Neuron (in vitro differentiated cells): ENCODE measurements at regions not wholly inside any gene's neighbourhood (a gene's known extent, or its start where the extent isn't known, plus 50 kb on each side); places are given as distances from the start of the nearest gene placed in this dataset.

Experiments
- H2AFZ ChIP-seq: one replicate; pipeline ENCODE4 v1.6.1; 2013; ENCODE audit warnings: low read depth, mild to moderate bottlenecking, inconsistent platforms, low read length, moderate library complexity
- H3K27me3 ChIP-seq: one replicate; pipeline ENCODE4 v1.6.1; 2013; ENCODE audit warnings: low read length; ENCODE audit not compliant: insufficient read depth
- H3K36me3 ChIP-seq: one replicate; pipeline ENCODE4 v1.6.1; 2013; ENCODE audit warnings: low read length; ENCODE audit not compliant: insufficient read depth
- H3K4me1 ChIP-seq: one replicate; pipeline ENCODE4 v1.6.1; 2013; ENCODE audit warnings: low read length; ENCODE audit not compliant: insufficient read depth
- H3K4me3 ChIP-seq: 2 replicates; pipeline ENCODE4 v1.5.1; 2013; ENCODE audit warnings: mild to moderate bottlenecking, low read length, moderate library complexity
- H3K9me3 ChIP-seq: one replicate; pipeline ENCODE4 v1.6.1; 2013; ENCODE audit warnings: low read length

GRCh38 chr14:56963381-56963780 is 153.1 kb upstream of the OTX2 start:
- H3K36me3 ChIP-seq = no peaks in the 10 kb centered on the region
- no peaks in the 10 kb centered on the region for H3K27me3 ChIP-seq
- no peaks in the 10 kb centered on the region for H3K9me3 ChIP-seq
- peaks cover 22% of the 10 kb centered on the region for H3K4me1 ChIP-seq
- no peak overlapping the region for H3K4me3 ChIP-seq
- no peak overlapping the region for H2AFZ ChIP-seq

- Histone ChIP-seq H3K36me3 (no peaks in the 10 kb centered on the region), H3K9me3 (no peaks in the 10 kb centered on the region), H3K27me3 (no peaks in the 10 kb centered on the region), H3K4me1 (peaks cover 22% of the 10 kb centered on the region), H3K4me3 (no peak overlapping the region), H2AFZ (peak overlapping the region; percentile 30)
Observed at GRCh38 chr14:56962444-56963080, 152.3 kb upstream of the OTX2 start.

GRCh38 chr14:56959869-56960268 is 149.6 kb upstream of the OTX2 start:
- H3K36me3 ChIP-seq = no peaks in the 10 kb centered on the region

GRCh38 chr14:56959121-56959520 is 148.8 kb upstream of the OTX2 start:
- Histone ChIP-seq H3K36me3 (no peaks in the 10 kb centered on the region), H2AFZ (no peak overlapping the region), H3K27me3 (no peaks in the 10 kb centered on the region)

More at GRCh38 chr14:56959869-56960268, 149.6 kb upstream of the OTX2 start:
- no peak overlapping the region for H2AFZ ChIP-seq
- no peaks in the 10 kb centered on the region for H3K27me3 ChIP-seq
- H3K4me1 ChIP-seq = peaks cover 18% of the 10 kb centered on the region
- no peaks in the 10 kb centered on the region for H3K9me3 ChIP-seq
- H3K4me3 ChIP-seq = no peak overlapping the region

GRCh38 chr14:56956182-56956581 is 145.9 kb upstream of the OTX2 start:
- Histone ChIP-seq H3K36me3 (no peaks in the 10 kb centered on the region), H2AFZ (no peak overlapping the region), H3K4me3 (no peak overlapping the region), H3K27me3 (peaks cover 10% of the 10 kb centered on the region), H3K4me1 (no peaks in the 10 kb centered on the region), H3K9me3 (no peaks in the 10 kb centered on the region)

More at GRCh38 chr14:56959121-56959520, 148.8 kb upstream of the OTX2 start:
- Histone ChIP-seq H3K9me3 (no peaks in the 10 kb centered on the region), H3K4me3 (no peak overlapping the region), H3K4me1 (peaks cover 14% of the 10 kb centered on the region)

- Histone ChIP-seq H3K9me3 (no peaks in the 10 kb centered on the region), H3K27me3 (peaks cover 10% of the 10 kb centered on the region), H3K4me3 (no peak overlapping the region), H2AFZ (no peak overlapping the region), H3K4me1 (no peaks in the 10 kb centered on the region), H3K36me3 (no peaks in the 10 kb centered on the region)
Observed at GRCh38 chr14:56955745-56956144, 145.5 kb upstream of the OTX2 start.

- Histone ChIP-seq H3K9me3 (no peaks in the 10 kb centered on the region), H3K36me3 (no peaks in the 10 kb centered on the region), H3K4me3 (no peak overlapping the region), H3K4me1 (no peaks in the 10 kb centered on the region), H2AFZ (no peak overlapping the region), H3K27me3 (peaks cover 10% of the 10 kb centered on the region)
Observed at GRCh38 chr14:56953884-56954283, 143.6 kb upstream of the OTX2 start.

- H3K4me3 ChIP-seq = no peak overlapping the region
- no peaks in the 10 kb centered on the region for H3K4me1 ChIP-seq
- no peak overlapping the region for H2AFZ ChIP-seq
- no peaks in the 10 kb centered on the region for H3K36me3 ChIP-seq
- H3K9me3 ChIP-seq = no peaks in the 10 kb centered on the region
- H3K27me3 ChIP-seq = peaks cover 14% of the 10 kb centered on the region
Observed at GRCh38 chr14:56952766-56953473, 142.6 kb upstream of the OTX2 start.

GRCh38 chr14:56949828-56950227 is 139.5 kb upstream of the OTX2 start:
- Histone ChIP-seq H3K4me3 (no peak overlapping the region), H2AFZ (no peak overlapping the region), H3K9me3 (no peaks in the 10 kb centered on the region), H3K4me1 (no peaks in the 10 kb centered on the region), H3K27me3 (peaks cover 14% of the 10 kb centered on the region), H3K36me3 (no peaks in the 10 kb centered on the region)

- H3K9me3 ChIP-seq = no peaks in the 10 kb centered on the region
- H3K4me3 ChIP-seq = no peak overlapping the region
- H3K27me3 ChIP-seq = peaks cover 4% of the 10 kb centered on the region
- H3K36me3 ChIP-seq = no peaks in the 10 kb centered on the region
- no peak overlapping the region for H2AFZ ChIP-seq
- H3K4me1 ChIP-seq = no peaks in the 10 kb centered on the region
Observed at GRCh38 chr14:56945291-56945690, 135.0 kb upstream of the OTX2 start.

GRCh38 chr14:56944397-56944796 is 134.1 kb upstream of the OTX2 start:
- Histone ChIP-seq H3K4me1 (no peaks in the 10 kb centered on the region), H3K9me3 (no peaks in the 10 kb centered on the region), H3K27me3 (peaks cover 4% of the 10 kb centered on the region)

GRCh38 chr14:56933446-56933845 is 123.2 kb upstream of the OTX2 start:
- no peaks in the 10 kb centered on the region for H3K27me3 ChIP-seq
- no peak overlapping the region for H2AFZ ChIP-seq
- H3K4me3 ChIP-seq = no peak overlapping the region
- H3K36me3 ChIP-seq = no peaks in the 10 kb centered on the region
- H3K4me1 ChIP-seq = no peaks in the 10 kb centered on the region
- no peaks in the 10 kb centered on the region for H3K9me3 ChIP-seq

More at GRCh38 chr14:56944397-56944796, 134.1 kb upstream of the OTX2 start:
- H3K36me3 ChIP-seq = no peaks in the 10 kb centered on the region
- no peak overlapping the region for H2AFZ ChIP-seq
- no peak overlapping the region for H3K4me3 ChIP-seq

- Histone ChIP-seq H2AFZ (no peak overlapping the region), H3K4me3 (no peak overlapping the region), H3K27me3 (no peaks in the 10 kb centered on the region), H3K36me3 (no peaks in the 10 kb centered on the region), H3K4me1 (no peaks in the 10 kb centered on the region), H3K9me3 (no peaks in the 10 kb centered on the region)
Observed at GRCh38 chr14:56918849-56919574, 108.7 kb upstream of the OTX2 start.
